Cardiac septum (tissue), 1 donor: ENCODE measurements at regions not wholly inside any gene's neighbourhood (a gene's known extent, or its start where the extent isn't known, plus 50 kb on each side); places are given as distances from the start of the nearest gene placed in this dataset.
"Not testable (repeated sequence)": the region's sequence is repeated elsewhere in the genome, so short reads cannot be mapped to it uniquely, and the experiment has no call there.

Experiments used
- DNase-seq: peaks from one replicate; pipeline ENCODE4 v3.0.0-alpha.2; 2020; ENCODE audit warnings: low spot score
- intact Hi-C: fragments of 100-400 bp; cut with DNase I; formaldehyde crosslinking; loops from one replicate; pipeline ENCODE4 v1.14.0; 2022
- donor health status: DM: no; HTN: no; CAD: no.

DNA sequence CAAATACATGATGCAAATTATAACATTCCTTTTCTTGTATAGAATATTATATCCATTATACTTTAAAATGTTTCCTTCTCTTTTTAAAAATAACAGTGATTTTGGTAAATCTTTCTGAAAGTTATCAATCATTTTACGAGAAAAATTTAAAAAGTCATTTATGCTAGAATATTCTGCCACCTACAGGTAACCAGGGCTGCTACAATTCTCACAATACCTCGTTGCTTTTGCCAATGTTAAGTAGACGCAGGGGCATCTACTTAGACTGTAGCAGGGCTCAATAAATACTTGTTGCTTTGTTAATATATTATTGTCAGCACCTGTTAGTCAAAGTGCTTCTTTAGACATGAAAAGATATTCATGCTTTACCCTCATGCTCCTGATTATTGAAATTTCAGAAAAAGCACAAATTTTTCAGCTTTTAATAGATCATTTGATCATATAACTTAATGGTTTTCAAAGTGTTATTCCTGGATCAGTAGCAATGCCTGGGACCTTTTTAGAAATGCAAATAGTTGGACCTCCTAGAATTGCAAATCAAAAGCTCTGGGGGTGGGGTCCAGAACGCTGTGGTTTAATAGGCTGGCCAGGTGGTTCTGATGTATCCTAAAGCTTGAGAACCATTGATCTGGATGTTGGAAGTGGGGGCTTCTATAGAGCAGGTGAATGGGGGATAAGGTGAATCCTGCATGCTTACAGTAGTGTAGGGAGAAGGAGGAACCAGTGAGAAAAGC, 223.6 kb upstream of the PDZRN3 start:
- intact Hi-C loops: loop anchor here (2.0 to 5.0 kb wide), 3 partner anchors 221 to 396 kb away; no protein-coding TSS in a partner anchor
- no peak for DNase-seq

DNA sequence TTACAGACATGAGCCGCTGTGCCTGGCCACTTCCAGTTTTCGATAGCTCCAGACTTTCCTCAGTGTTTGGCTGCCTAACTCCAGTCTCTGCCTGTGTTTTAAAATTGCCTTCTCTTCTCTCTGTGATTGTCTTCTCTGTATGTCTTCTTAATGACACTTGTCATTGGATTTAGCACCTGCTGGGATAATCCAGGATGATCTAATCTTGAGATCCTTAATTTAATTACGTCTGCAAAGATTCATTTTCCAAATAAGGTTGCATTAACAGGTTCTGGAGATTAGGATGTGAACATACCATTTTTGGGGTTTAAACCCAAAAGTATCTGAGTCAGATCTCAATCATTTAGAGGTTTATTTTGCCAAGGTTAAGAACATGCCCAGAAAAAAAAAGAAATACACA, 222.2 kb upstream of the PDZRN3 start:
- no peak for DNase-seq
- intact Hi-C loops: loop anchor here (5.0 kb wide), 2 partner anchors 220 to 395 kb away; no protein-coding TSS in a partner anchor

DNA sequence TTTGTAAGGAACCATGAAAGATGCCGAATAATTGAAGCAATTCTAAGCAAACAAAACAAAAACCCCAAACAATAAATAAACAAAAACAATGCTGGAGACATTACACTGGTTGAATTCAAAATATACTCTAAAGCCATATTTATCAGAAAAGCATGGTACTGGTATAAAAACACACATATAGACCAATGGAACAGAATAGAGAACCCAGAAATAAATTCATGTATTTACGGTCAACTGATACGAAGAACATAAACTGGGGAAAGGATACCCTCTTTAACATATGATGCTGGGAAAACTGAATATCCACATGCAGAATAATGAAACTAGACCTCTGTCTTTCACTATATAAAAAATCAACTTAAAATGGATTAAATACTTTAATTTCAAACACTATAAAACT, 214.3 kb upstream of the PDZRN3 start:
- DNase-seq: no peak
- intact Hi-C loops: no loop called here

DNA sequence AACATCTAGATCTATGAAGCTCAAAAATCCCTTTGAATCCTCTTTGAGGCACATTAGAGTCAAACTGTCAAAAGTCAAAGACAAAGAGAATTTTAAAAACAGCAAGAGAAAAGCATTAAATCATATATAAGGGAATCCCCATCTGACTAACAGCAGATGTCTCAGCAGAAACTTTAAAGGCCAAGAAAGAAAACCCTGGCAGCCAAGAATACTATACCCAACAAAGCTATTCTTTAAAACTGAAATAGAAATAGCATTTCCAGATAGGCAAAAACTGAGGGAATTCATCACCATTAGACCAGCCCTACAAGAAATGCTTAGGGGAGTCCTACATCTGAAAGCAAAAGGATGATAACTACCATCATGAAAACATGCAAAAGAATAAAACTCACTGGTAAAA, 211.2 kb upstream of the PDZRN3 start:
- intact Hi-C loops: no loop called here
- no peak for DNase-seq

DNA sequence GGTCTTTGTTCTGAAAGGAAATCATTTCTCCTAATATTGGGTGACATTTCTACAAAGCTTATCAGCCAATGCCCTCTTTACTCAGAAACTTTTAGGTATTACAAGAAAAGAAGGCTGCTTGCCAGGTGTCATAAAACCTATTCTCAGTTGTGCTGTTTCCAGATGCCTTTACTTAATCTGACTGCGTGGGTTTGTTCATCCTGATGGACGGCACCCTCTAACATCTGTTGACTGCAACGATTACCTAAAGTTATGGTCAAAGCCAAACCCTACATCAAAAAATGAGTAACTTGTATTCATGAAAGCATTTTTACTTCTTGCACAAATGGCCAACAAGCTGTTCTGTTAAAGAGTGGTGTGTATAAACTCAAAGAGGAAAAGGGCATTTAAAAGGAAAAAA, 207.7 kb upstream of the PDZRN3 start:
- no peak for DNase-seq
- intact Hi-C loops: no loop called here

DNA sequence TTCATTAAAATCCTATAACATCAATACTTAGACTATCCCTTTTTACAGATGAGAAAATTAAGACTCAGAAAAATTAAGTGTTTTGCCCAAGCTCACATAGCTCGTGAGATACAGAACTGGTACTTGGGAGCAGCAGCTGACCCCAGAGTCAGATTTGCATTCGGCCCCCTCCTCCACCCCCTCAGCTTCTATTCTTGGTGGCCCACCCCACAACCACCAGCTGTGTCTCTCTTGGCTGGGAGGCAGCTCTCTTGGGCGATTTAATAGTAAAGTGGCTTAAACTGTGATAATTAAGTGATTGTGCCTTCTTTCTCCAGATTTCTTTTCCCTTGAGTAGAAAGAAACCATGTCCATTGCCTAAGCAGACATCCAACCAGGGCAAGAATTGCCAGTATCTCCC, 203.6 kb upstream of the PDZRN3 start:
- intact Hi-C loops: loop anchor here (5.0 kb wide), 1 partner anchor 201 kb away; no protein-coding TSS in a partner anchor
- DNase-seq: no peak

DNA sequence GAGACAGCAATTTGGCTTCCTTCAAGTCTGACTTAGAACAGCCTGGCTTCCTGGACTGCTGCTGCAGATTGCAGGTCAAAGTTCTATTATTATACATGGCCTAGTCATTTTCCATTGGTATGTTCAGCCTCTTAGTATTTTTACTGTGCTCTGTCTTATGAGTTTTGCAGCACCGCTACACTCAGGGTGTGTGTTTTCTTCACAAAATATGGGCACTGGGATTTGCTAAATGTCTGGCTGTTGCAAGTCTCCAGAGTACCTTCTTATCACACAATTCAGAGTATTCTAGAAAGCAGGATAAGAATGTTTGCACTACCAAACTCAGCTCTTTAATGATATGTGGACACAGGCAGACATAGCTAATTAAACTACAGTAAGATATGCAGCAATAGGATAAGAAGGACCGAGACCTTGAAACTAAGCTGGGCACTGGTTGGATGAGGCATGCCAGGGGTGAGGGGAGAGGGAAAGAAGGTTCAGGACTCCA, 203.0 kb upstream of the PDZRN3 start:
- DNase-seq: no peak
- intact Hi-C loops: loop anchor here (5.0 kb wide), 1 partner anchor 200 kb away; no protein-coding TSS in a partner anchor

DNA sequence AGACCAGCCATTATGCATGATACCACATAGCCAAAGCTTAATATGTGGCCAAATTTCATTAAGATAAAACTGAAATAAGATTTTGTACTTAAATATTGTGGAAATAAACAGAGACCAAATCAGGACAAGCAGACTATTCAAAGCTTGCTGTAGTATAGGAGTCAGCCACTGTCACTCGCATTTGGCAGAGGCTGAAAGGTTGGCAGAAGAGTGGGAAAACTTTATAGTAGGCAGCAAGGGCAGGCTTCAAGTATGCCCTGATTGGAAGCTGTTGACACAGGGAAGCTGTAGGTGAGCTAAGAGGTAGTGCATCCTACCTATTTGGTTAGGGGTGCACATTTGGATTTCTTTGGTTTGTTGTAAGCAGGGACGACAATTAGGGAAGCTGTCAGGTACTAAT, 202.5 kb upstream of the PDZRN3 start:
- intact Hi-C loops: loop anchor here (5.0 kb wide), 1 partner anchor 200 kb away; no protein-coding TSS in a partner anchor
- DNase-seq: no peak

DNA sequence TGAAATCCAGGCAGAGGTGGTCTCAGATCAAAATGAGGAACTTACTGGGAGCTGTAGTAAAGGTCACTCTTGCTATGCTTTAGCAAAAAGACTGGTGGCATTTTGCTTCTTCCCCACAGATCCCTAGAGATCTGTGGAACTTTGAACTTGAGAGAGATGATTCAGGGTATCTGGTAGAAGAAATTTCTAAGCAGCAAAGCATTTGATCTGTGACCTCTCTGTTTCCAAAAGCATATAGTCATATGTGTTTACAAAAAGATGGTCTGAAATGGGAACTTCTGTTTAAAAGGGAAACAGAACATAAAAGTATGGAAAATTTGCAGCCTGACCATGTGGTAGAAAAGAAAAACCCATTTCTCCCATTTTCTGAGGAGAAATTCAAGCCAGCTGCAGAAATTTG, 196.2 kb upstream of the PDZRN3 start:
- intact Hi-C loops, DNase-seq: not testable (repeated sequence)

DNA sequence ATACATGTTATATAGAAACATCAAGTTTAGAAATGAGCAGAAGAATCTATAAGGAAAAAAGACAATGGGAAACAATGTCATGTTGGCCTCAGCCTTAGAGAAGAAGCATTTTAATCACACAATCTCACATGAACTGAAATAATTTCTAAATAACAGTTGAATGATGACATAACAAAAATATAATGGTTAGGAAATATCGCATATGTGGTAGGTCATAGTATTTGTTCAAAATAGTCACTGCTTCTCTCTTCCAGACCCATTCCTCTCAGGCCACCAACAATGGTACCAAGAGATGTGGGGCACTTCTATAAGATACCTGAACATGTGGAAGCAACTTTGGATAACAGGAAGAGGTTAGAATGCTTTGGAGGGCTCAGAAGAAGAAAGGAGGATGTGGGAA, 195.7 kb upstream of the PDZRN3 start:
- intact Hi-C loops: no loop called here
- DNase-seq: no peak

DNA sequence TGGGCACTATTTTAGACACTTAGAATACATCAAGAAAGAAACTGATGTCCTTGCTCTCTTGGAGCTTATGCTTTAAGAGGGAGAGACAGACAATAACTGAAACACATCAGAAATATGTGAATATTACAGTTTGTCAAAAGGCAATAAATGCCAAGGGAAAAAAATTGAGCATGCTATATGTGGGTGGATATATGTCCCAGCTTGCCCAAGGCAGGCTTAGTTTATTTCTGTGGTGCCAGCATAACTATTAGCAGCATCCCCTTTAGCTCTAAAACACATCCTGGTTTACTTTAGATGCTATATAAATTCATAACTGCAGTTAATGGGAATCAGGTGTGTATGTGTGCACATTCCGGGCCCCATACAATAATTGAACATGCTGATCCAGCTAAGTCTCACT, 191.2 kb upstream of the PDZRN3 start:
- intact Hi-C loops: no loop called here
- DNase-seq: no peak

DNA sequence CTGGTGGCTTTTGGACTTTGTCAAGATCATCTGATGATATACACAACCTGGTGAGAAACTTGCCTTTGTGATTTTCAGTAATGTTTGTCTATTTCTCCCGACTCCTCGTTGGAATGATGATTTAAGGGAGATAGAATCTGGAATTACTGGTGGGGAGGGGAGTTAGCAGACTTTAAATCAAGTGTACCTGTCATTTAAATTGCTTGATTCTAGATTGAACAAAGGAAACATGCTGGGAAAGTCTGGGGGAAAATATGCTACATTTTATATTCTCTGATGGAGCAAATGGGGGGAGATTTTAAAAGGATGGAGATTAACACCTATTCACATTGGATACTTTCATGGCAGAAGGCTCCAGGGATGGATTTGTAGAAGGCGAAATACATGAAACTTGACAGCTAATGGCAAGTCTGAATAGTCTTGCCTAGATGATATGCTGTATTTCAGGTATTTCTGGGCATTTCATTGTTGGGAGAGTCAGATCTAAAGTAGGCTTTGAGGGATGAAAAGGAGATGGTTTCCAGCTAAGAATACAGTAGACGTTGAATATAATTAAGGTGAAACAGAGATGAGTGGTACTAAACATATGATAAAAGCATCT, 189.1 kb upstream of the PDZRN3 start:
- intact Hi-C loops: no loop called here

DNA sequence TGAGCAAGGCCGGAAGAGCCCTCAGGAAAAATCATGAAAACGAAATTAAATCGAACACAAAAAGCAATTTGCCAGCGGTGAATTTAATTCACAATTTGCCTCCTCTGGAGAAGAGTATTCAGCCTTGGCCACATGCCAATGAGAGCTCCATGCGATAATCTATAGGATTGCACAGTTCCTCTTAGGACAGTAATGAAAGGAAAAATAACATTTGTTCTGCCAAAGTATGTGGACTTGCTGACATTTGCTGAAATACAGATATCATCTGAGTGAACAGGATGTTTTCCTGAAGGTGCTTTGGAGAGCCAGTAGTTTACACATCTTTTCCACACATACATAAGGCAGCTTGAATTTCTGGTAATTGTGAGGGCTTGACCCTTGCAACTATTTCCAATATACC, 188.6 kb upstream of the PDZRN3 start:
- intact Hi-C loops: no loop called here
- no peak for DNase-seq

More for the DNA sequence above, 189.1 kb upstream of the PDZRN3 start:
- no peak for DNase-seq

DNA sequence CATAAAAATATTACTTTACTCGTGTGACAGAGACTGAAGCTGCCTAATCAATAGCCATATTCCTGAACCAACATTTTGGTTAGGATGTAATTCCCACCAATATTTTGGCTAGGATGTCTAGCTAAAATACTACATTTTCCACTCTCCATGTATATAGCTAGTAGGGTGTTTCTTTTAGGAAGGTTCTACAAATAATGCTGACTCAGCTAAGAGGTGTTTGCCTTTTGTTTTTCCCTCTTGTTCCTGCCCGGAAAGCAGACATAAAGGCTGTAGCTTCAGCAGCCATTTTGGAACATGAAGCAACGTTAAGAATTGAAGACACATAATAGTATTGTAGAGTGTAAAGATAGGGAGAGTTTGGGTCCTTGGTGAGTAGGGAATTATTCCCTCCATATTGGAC, 187.3 kb upstream of the PDZRN3 start:
- DNase-seq: no peak
- intact Hi-C loops: no loop called here

DNA sequence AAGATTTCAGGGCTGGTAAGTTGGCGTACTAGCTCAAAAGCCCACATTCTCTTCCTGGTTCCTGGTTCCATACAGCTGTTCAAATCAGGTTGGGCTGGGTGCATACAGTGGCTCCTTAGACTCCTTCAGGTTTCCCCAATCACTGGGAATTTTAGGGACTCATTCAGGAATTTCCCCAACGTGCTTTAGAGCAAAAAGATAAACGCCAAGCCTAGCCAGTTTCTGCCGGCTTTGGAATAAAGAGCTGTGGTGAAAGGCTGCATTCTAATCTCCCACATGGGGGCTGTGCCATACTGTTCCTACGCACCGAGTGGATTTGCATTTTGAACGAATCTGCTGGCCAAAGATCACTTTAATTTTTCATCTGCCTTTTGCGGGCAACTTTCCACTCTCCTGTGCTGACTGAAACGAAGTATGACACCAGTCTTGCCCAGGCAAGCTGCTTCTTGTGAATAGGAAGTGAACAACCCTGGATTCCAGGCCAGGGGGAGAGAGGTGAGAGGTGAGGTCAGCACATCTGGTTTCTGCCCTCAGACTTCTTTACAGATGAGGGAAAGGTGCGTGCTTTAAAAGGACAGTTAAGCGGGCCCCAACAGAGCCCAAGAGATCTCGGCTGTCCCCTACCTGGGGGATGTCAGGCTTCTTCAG, 184.2 kb upstream of the PDZRN3 start:
- intact Hi-C loops: no loop called here
- no peak for DNase-seq

DNA sequence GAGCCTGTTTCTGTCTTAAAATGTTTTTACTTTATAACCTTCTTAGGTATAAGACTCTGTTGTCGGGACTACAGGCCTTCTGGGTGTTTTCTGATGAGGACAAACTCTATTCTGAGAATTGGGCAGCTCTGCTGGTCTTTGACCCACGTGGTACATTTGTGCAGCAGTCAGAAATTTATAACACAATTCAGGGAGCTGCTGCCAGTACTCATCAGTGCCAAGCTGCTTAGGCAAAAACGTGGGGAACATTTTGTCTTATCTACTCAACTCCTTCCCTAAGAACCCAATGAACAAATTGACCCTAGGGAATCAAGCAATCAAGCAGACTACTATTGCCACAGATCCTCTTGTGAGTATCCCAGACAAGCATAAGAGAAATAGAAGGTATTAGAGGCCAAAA, 180.7 kb upstream of the PDZRN3 start:
- intact Hi-C loops: no loop called here
- no peak for DNase-seq

DNA sequence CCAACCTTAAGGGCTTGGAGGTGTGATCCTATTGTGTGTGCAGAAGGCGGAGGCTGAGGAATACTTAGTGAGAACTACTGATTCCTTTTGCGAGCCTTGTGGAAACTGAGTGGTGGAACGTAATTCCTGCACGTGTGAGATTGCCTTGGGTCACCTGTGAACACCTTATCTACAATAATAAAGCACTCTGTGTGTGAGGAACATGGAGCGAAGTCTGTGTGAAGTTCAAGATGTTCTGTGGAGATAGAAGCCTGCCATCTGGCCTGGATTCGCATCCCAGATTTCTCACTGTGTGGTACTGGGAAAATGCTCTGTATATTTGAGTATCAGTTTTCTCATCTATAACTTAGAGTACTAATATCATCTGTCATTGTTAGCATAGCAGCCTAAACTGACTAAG, 179.5 kb upstream of the PDZRN3 start:
- intact Hi-C loops: no loop called here

DNA sequence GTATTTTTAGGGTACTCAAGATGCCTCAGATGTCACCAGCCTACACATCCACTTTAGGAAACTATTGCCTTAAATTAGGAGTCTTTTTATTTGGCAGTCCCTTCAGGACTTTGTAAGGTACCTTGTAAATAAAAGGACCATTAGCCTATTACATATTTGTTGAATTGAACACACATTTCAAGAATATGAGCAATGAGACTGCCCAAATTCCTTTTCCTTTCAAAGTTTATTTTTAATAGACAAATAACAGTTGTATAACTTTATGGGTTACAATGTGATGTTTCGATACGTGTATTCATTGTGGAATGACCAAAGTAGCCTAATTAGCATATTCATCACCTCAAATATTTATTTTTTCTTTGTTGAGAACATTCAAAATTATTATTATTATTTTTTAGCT, 176.7 kb upstream of the PDZRN3 start:
- intact Hi-C loops: no loop called here

More for the DNA sequence above, 179.5 kb upstream of the PDZRN3 start:
- no peak for DNase-seq

DNA sequence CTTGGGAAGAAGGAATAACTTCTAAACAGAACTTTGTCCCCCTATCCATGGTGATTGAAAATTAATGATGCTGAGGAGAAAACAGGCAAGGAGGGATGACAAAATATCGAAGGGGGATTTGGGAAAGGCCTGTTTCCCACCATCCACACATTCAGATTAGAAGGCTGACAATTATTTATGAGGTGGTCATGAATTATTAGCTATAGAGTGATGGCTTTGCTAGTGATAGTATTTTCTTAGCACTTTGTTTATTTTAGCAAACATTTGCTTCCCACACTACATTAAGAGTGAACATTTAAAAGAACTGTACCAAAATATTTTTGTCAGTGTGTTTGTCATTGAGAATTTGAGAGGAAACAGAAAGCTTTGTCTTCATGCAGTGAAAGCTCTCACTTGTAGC, 172.6 kb upstream of the PDZRN3 start:
- intact Hi-C loops: no loop called here
- no peak for DNase-seq

More for the DNA sequence above, 176.7 kb upstream of the PDZRN3 start:
- DNase-seq: no peak

DNA sequence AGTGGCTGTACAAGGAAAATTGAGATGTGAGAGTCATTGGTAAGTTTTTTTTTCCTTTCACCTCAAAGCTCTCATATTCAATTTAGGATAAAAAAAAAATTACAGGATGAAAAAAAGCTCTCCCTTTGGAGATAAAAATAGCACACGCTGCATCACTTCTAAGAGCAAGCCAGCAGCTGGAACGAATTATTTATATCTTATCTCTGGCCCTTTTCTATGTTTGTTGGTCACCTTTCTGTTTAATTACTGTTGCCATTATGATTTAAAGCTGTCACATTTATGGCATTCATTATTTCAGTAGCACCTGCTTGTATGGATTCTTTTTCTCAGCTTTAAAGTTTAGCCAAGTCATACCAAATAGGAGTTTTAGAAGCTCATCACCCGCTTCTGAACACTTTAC, 171.6 kb upstream of the PDZRN3 start:
- no peak for DNase-seq
- intact Hi-C loops: no loop called here

DNA sequence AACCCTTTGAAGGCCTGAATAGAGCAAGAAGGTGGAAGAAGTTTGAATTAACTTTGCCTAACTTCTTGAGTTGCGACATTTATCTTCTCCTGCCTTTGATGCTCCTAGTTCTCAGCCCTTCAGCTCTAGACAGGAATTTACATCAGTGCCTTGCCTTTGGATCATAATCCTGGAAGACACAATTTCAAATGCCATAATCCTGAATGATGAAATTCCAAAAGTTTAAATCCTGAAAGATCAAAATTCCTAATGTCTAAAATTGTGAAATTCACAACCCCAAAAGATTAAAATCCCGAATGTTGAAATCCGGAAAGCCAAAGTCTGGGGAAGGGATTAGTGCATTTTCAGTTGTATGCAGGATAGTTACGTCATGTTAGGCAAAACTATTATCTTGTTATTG, 166.6 kb upstream of the PDZRN3 start:
- intact Hi-C loops: no loop called here

More for the DNA sequence above, 166.6 kb upstream of the PDZRN3 start:
- no peak for DNase-seq
